Keratinocyte (primary cell): ENCODE measurements at regions not wholly inside any gene's neighbourhood (a gene's known extent, or its start where the extent isn't known, plus 50 kb on each side); places are given as distances from the start of the nearest gene placed in this dataset.

Experiments used
- DNase-seq: peaks from one replicate; pipeline ENCODE4 v3.0.0-alpha.2; 2011; ENCODE audit warnings: low read depth, missing footprints, low spot score
- FAIRE-seq: peaks from 2 replicates; lab custom pipeline; 2011; peaks lifted over from hg19 to GRCh38; lab: Jason Lieb, UNC
- H2AFZ ChIP-seq: 2 replicates; pipeline ENCODE4 v1.6.0; 2012; ENCODE audit warnings: low read length, control low read depth, inconsistent platforms; ENCODE audit not compliant: control insufficient read depth
- H3K27ac ChIP-seq: 2 replicates; pipeline ENCODE4 v1.5.1; 2011; ENCODE audit warnings: low read length; ENCODE audit not compliant: control insufficient read depth, insufficient read depth
- H3K27me3 ChIP-seq: 3 replicates; pipeline ENCODE4 v1.6.0; 2011; ENCODE audit warnings: low read length; ENCODE audit not compliant: control insufficient read depth, insufficient read depth; ENCODE audit errors: extremely low read depth
- H3K36me3 ChIP-seq, 2 experiments: 2 replicates in 1 of 2; 3 replicates in 1 of 2; pipeline ENCODE4 v1.5.1; 2011; ENCODE audit warnings: low read length in 2 of 2, mild to moderate bottlenecking in 1 of 2; ENCODE audit not compliant: control insufficient read depth in 2 of 2, insufficient read depth in 2 of 2; ENCODE audit errors: extremely low read depth in 1 of 2
- H3K4me1 ChIP-seq: 3 replicates; pipeline ENCODE4 v1.5.1; 2011; ENCODE audit warnings: low read length; ENCODE audit not compliant: control insufficient read depth, insufficient read depth; ENCODE audit errors: extremely low read depth
- H3K4me2 ChIP-seq: 3 replicates; pipeline ENCODE4 v1.6.0; 2011; ENCODE audit warnings: low read depth, low read length; ENCODE audit not compliant: control insufficient read depth, insufficient read depth; ENCODE audit errors: extremely low read depth
- H3K4me3 ChIP-seq, 3 experiments: fragments of 200-600 bp in 1 of 3; sonication (generic) in 1 of 3; 2 replicates in 2 of 3; 3 replicates in 1 of 3; pipeline ENCODE4 v1.5.1; 2011 to 2016; ENCODE audit warnings: low read length in 3 of 3, mild to moderate bottlenecking in 3 of 3, control low read depth in 2 of 3, inconsistent platforms in 1 of 3, low read depth in 1 of 3, mixed read lengths in 1 of 3, mixed run types in 1 of 3, moderate library complexity in 1 of 3; ENCODE audit not compliant: control insufficient read depth in 2 of 3, insufficient read depth in 2 of 3; ENCODE audit errors: extremely low read depth in 1 of 3
- H3K79me2 ChIP-seq: 2 replicates; pipeline ENCODE4 v1.6.0; 2012; ENCODE audit warnings: low read length; ENCODE audit not compliant: control insufficient read depth, insufficient read depth
- H3K9ac ChIP-seq: 3 replicates; pipeline ENCODE4 v1.6.0; 2011; ENCODE audit warnings: low read length; ENCODE audit not compliant: control insufficient read depth, insufficient read depth; ENCODE audit errors: extremely low read depth
- H3K9me1 ChIP-seq: 3 replicates; pipeline ENCODE4 v1.6.0; 2011; ENCODE audit warnings: low read length; ENCODE audit not compliant: control insufficient read depth, insufficient read depth; ENCODE audit errors: extremely low read depth
- H3K9me3 ChIP-seq: 2 replicates; pipeline ENCODE4 v1.5.1; 2012; ENCODE audit warnings: low read depth, low read length; ENCODE audit not compliant: control insufficient read depth
- H4K20me1 ChIP-seq: 3 replicates; pipeline ENCODE4 v1.6.0; 2011; ENCODE audit warnings: low read length; ENCODE audit not compliant: control insufficient read depth, insufficient read depth; ENCODE audit errors: extremely low read depth
- EZH2 ChIP-seq: IDR thresholded peaks from one replicate; pipeline ENCODE4 v1.6.1; 2012; ENCODE audit warnings: inconsistent platforms, mild to moderate bottlenecking, low read length, moderate library complexity
- dilution Hi-C: fragments of 300-500 bp; cut with MboI; formaldehyde crosslinking; loops from one replicate; pipeline ENCODE4 v1.7.0; 2020; ENCODE audit warnings: low sequenced_read_pairs; ENCODE audit not compliant: extremely low pct_ligation_motif_present
- TF ChIP-seq, protein P1 (sequence below), 3 experiments: IDR thresholded peaks in 1 of 3; conservative IDR thresholded peaks in 1 of 3; optimal IDR thresholded peaks in 1 of 3; 2 replicates in 2 of 3; 3 replicates in 1 of 3; pipeline versions ENCODE3 to v1.5.1; 2011; ENCODE audit warnings: low read length in 3 of 3, mild to moderate bottlenecking in 3 of 3, moderate library complexity in 2 of 3, control low read depth in 1 of 3, inconsistent platforms in 1 of 3; ENCODE audit not compliant: insufficient read depth in 2 of 3; ENCODE audit errors: extremely low read depth in 1 of 3

DNA sequence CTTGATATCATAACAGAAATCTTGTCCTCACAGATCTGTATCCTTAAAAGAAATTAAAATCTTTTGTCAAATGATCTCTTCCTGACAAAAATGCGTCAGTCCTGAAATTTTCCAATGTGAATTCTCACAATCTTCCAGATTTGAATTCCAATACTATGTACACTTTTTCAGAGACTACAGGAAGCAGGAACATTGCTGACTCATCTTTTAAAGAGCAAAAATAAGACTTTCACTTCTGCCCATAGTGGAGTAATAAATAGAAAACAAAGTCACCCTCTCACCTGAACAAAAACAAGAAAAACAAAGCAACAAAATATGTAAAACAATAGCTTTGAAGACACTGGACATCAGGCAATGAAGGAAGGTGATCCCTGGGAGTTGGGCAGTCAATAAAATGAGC lies 167.0 kb upstream of the IPO5 start:
- Histone ChIP-seq H3K27ac (no peak overlapping the region), H3K79me2 (no peaks in the 10 kb centered on the region), H2AFZ (no peak overlapping the region), H3K9me1 (no peaks in the 10 kb centered on the region), H3K4me2 (no peak overlapping the region), H3K27me3 (no peaks in the 10 kb centered on the region), H4K20me1 (no peaks in the 10 kb centered on the region), H3K4me1 (no peaks in the 10 kb centered on the region), H3K36me3 (no peaks in the 10 kb centered on the region), H3K9me3 (no peaks in the 10 kb centered on the region), H3K9ac (no peak overlapping the region), H3K4me3 (no peak overlapping the region)
- TF ChIP-seq, protein P1, sequence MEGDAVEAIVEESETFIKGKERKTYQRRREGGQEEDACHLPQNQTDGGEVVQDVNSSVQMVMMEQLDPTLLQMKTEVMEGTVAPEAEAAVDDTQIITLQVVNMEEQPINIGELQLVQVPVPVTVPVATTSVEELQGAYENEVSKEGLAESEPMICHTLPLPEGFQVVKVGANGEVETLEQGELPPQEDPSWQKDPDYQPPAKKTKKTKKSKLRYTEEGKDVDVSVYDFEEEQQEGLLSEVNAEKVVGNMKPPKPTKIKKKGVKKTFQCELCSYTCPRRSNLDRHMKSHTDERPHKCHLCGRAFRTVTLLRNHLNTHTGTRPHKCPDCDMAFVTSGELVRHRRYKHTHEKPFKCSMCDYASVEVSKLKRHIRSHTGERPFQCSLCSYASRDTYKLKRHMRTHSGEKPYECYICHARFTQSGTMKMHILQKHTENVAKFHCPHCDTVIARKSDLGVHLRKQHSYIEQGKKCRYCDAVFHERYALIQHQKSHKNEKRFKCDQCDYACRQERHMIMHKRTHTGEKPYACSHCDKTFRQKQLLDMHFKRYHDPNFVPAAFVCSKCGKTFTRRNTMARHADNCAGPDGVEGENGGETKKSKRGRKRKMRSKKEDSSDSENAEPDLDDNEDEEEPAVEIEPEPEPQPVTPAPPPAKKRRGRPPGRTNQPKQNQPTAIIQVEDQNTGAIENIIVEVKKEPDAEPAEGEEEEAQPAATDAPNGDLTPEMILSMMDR (optimal IDR thresholded peaks at IDR 0.05 in 1 of 3, IDR thresholded peaks at IDR 0.05 in 1 of 3, conservative IDR thresholded peaks at IDR 0.05 in 1 of 3; ENCODE audit: extremely low read depth in 1 of 3, insufficient read depth in 2 of 3, low read length in 3 of 3), result no peak
- no peak for TF ChIP-seq EZH2
- DNase-seq (no peak), FAIRE-seq (no peak)
- dilution Hi-C loops, result no loop called here

DNA sequence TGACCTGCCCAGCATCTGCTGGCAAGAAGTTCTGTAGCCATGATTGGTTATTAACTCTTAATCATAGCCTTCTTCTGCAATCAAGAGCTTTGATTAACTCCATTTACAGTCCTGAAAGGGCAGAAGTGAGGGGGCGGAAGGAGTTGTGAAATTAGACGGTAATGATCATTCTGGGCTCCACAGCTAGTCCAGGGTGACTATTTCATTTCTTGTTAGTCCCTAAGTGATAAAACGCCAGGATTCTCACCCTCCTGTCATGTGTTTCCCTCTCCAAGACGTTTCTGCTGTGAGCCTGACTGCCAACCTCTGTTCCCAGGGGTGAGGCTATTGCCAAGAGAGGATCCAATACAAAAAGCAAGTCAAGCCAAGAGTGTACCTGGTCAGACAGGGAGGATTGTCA lies 155.9 kb upstream of the IPO5 start:
- no peak for FAIRE-seq
- Histone ChIP-seq H3K27ac (no peak overlapping the region), H3K4me3 (no peak overlapping the region), H3K9me3 (no peaks in the 10 kb centered on the region), H3K27me3 (no peaks in the 10 kb centered on the region), H3K4me1 (no peaks in the 10 kb centered on the region), H2AFZ (no peak overlapping the region), H3K36me3 (no peaks in the 10 kb centered on the region), H3K9ac (no peak overlapping the region), H3K79me2 (no peaks in the 10 kb centered on the region), H4K20me1 (no peaks in the 10 kb centered on the region), H3K9me1 (no peaks in the 10 kb centered on the region), H3K4me2 (no peak overlapping the region)
- no peak for DNase-seq
- TF ChIP-seq, protein P1 (optimal IDR thresholded peaks at IDR 0.05 in 1 of 3, IDR thresholded peaks at IDR 0.05 in 1 of 3, conservative IDR thresholded peaks at IDR 0.05 in 1 of 3; ENCODE audit: extremely low read depth in 1 of 3, insufficient read depth in 2 of 3, low read length in 3 of 3), result no peak
- no peak for TF ChIP-seq EZH2
- dilution Hi-C loops, result no loop called here
